ENCODE measurements at regions not wholly inside any gene's neighbourhood (a gene's known extent, or its start where the extent isn't known, plus 50 kb on each side); places are given as distances from the start of the nearest gene placed in this dataset.
"Not testable (repeated sequence)": the region's sequence is repeated elsewhere in the genome, so short reads cannot be mapped to it uniquely, and the experiment has no call there.

GRCh38 chr11:19627566-19627965, 85.1 kb upstream of the NAV2 start:
- DNase-seq (ENCODE audit: low spot score) = no peak

- no peak for DNase-seq (ENCODE audit: low spot score)
Observed at GRCh38 chr11:19625438-19625837, 87.2 kb upstream of the NAV2 start.

- no peak for DNase-seq (ENCODE audit: low spot score)
Observed at GRCh38 chr11:19617696-19618523, 94.7 kb upstream of the NAV2 start.

- DNase-seq (ENCODE audit: low spot score) = no peak
Observed at GRCh38 chr11:19615341-19616183, 97.1 kb upstream of the NAV2 start.

DNA sequence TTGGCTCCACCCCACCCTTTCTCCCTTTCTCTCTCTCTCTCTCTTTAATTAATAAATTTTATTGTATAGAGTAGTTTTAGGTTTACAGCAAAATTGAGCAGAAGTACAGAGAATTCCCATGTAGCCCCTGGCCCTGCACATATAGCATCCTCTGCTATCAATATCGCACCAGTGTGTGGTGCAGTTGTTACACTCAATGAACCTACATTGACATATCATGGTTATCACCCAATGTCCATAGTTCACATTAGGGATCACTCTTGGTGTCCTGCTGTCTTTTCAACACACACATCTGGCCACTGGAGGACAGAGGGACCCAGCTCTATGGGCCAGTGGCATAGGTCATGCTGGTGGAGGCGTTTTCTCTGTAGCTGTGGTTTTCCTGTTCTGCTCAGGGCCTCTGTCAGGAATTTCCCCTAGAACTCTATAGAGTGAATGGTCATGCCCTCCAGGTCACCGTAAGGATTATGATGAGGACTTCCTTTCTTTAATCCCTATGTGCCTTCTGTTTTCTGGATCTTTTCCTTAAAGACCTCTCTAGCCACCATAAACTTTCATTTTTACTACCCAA, 98.2 kb upstream of the NAV2 start:
- no peak for DNase-seq (ENCODE audit: low spot score)

- not testable (repeated sequence) for DNase-seq (ENCODE audit: low spot score)
Observed at GRCh38 chr11:19612025-19612424, 100.6 kb upstream of the NAV2 start.

DNA sequence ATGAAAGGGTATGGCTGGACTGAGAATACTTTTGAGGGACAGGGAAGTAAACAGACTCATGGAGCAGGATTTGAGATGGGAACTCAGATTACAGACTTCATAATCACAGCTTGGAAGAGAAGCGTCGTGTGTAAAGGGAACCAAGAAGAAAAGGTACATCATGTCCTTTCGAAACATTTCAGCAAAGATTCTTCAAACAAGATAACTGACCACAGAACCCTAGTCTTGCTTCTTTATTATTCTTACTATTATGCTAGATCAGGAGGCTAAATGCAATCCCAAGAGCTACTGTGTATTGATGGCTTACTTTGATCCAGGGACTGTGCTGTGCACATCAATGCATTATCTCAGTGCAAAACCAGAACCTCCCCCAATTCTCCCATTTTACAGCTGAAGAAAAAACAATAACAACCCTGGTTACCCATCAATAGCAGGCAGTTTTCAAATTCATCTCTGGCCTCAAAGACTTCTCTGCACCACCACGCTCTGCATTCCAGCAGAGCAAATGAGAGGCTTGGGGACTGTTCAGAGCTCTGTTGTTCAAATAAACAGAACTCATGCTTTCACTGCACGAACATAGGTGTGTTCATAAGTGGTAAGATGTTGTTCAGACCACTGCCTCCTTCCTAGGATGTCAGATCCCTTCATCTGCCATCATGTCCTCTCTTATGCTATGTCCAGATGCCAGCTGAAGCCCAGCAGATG, 104.8 kb upstream of the NAV2 start:
- no peak for DNase-seq (ENCODE audit: low spot score)

DNA sequence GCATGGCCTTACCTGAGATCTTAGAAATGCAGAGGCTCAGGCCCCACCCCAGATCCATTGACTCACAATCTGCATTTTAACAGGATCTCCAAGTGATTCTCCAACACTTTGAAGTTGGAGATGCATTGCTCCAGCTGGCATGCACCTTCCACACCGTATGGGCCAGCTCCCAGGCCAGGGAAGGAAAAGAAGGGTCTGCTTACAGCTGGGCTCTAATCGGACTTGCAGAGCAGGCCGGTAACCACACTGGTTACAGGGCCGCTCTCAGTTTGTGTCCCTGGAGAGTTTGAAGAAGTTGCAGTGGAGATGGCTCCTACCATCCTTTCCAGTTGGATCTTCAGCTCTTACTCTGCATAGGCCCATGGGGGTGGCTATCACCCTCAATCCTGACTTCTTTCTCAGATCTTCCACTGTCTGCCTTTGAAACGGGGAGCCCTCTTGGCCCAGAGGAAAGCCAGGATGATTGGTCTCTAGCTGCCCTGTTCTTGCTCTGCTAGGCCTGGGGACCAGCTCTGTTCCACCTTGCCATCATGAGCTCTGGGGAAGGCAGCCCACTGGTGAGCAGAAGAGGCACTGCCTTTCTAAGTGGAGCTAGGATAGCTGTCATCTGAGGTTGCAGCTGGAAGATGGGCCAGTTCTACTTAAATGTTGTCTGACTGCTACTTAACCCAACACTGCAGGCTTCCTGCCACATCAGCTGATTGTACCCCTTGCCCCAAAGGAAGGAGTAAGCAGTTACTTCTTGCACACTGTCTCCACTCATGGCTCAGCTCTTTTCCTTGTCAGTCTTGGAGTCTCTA, 105.6 kb upstream of the NAV2 start:
- no peak for DNase-seq (ENCODE audit: low spot score)

GRCh38 chr11:19605520-19606371, 106.9 kb upstream of the NAV2 start:
- DNase-seq (ENCODE audit: low spot score) = no peak

- no peak for DNase-seq (ENCODE audit: low spot score)
Observed at GRCh38 chr11:19604679-19605375, 107.8 kb upstream of the NAV2 start.

DNA sequence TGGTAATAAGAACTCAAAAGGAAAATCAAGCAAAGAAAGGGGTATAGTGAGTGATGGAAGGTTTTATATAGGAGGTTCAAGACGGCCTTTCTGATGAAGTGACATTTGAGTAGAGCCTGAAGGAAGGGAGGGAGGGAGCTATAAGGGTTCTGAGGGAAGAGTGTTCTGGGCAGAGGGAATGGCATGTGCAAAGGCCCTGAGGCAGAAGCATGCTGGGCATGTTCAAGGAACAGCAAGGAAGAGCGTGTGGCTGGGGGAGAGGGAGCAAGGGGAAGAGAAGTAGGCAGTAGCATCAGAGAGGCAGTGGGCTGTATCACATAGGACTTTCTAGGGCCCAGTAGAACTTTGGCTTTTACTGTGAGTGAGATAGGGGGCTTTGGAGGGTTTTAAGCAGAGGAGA, 108.9 kb upstream of the NAV2 start:
- no peak for DNase-seq (ENCODE audit: low spot score)

DNA sequence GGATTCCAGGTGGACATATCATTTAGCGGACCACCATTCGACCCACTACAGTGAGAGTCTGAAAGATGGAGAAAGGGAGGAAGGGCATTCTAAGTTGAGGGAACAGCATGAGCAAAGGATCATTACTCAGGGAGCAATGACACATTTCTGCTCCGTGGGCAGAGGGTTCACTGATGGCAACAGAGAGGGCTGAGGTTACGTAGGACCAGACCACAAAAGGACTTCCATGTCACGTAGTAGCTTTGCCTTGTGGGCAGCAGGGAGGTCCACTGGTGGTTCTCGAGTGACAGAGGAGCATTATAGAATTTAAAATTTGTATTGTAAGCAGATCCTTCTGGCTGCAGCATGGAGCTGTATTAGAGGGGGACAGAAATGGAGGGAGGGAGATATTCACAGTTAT, 109.7 kb upstream of the NAV2 start:
- DNase-seq (ENCODE audit: low spot score) = no peak

DNA sequence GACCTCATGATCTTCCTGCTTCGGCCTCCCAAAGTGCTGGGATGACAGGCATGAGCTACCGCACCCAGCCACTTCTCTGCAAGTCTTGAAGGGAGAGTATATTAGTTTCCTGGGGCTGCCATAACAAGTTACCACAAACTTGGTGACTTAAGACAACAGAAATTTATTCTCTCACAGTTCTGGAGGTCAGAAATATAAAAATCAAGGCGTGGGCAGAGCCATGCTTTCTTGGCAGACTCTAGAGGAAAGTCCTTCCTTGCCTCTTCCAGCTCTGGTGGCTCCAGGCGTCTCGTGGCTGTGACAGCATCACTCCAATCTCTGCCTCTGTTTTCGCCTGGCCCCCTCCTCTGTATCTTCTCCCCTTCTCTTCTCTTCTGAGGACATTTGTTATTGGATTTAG, 110.2 kb upstream of the NAV2 start:
- no peak for DNase-seq (ENCODE audit: low spot score)

GRCh38 chr11:19601235-19601634, 111.4 kb upstream of the NAV2 start:
- DNase-seq (ENCODE audit: low spot score) = no peak

DNA sequence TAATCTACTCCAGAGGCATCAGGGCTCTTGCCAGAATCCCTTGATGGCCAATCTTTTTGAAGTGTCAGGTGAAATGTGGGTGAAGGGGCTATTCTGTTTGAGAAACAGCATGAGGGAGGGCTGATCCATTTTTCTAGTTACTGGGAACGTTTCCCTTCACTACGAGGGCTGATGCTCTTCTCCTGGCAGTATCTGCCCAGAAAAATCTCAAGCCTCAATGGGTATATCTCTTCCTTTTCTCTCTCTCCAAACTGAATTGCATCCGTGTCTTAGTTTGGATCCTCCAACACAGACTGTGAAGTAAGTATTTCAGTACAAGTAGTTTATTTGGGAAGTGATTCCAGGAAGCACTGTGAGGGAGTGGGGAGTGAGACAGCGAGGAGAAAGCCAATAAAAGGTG, 113.0 kb upstream of the NAV2 start:
- no peak for DNase-seq (ENCODE audit: low spot score)

- no peak for DNase-seq (ENCODE audit: low spot score)
Observed at GRCh38 chr11:19598876-19599486, 113.7 kb upstream of the NAV2 start.

DNA sequence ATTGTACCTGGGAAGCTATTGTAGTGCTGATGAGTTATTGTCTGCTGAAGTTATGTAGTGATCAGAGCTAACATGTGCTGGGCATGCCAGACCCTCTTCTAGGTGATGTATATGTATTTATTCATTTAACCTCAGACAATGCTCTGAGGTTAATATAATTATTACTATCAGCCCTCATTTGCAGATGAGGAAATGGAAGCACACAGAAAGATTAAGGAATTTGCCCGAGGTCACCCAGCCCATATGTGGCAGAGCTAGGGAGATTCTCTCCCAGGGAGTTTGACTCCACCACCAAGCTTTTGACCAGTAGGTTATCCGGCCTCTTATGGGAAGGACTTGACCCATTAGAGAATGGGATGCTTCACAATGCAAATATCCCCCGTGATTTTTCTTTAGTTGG, 114.2 kb upstream of the NAV2 start:
- DNase-seq (ENCODE audit: low spot score) = no peak

DNA sequence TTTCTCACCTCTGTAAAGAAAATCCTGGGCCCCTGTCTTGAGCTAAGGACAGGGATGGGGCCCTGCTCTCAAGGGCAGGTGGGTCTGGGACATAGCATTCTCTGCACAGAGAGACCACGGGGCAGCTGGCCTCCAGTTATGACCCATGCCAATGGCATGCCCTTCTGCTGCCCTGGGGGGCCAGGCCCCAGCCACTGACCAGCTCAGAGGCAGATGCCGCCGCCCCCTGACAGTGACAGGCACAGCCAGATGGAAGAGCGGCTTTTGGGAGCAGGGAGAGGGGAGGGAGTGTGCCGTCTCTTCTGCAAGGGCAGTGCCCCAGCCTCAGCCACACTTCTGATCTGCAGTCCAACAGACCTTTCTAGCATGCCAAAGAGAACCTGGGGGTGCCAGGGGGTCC, 114.8 kb upstream of the NAV2 start:
- no peak for DNase-seq (ENCODE audit: low spot score)

DNA sequence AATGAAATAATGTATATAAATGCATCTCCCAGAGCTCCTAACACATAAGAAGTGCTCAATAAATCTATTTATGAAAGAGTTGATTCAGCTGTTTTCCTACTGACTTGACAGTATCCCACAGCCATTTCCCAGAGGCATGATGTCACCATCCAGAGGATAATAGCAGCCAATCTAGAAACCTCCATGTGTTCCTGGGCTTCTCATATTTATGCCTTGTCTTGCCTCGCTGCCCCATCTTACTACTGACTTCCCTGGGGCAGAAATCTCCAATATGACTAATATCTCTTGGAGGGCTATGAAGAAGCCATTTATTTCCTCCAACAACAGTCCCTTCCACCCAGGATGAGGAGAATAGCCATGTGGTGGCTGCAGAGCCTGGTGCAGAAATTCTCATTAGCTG, 115.4 kb upstream of the NAV2 start:
- DNase-seq (ENCODE audit: low spot score) = no peak
